Fibroblast of villous mesenchyme (primary cell): ENCODE measurements at regions not wholly inside any gene's neighbourhood (a gene's known extent, or its start where the extent isn't known, plus 50 kb on each side); places are given as distances from the start of the nearest gene placed in this dataset.

Experiments used
- DNase-seq: peaks from one replicate; pipeline ENCODE4 v3.0.0-alpha.2; 2010; ENCODE audit warnings: low read depth
- H3K4me3 ChIP-seq: 2 replicates; pipeline ENCODE4 v1.5.1; 2011; ENCODE audit warnings: low read depth, mild to moderate bottlenecking, low read length
- TF ChIP-seq, protein P1 (sequence below): IDR thresholded peaks from 2 replicates; pipeline ENCODE4 v1.5.1; 2012; ENCODE audit warnings: low read depth, mild to moderate bottlenecking, low read length; ENCODE audit not compliant: insufficient read depth

DNA sequence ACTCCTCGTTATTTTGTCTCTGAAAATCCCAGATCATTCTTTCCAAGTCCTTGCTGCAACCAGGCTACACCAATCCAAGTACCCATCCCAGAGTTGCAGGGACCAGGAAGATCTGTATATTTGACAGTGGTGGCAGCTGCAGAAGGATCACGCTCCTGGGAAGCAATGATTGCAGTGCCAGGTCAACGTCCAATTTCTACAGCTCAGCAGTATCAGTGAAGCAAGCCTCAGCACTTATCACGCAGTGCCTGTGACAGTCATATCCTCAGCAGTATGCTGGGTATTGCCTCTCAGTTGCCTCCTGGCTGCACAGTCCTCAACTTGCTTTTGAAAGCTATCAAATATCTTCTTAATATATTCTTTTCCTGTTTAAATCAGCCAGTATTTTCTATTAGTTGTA, 66.7 kb downstream of the BARHL2 start:
- no peak overlapping the region for H3K4me3 ChIP-seq
- TF ChIP-seq, protein P1, sequence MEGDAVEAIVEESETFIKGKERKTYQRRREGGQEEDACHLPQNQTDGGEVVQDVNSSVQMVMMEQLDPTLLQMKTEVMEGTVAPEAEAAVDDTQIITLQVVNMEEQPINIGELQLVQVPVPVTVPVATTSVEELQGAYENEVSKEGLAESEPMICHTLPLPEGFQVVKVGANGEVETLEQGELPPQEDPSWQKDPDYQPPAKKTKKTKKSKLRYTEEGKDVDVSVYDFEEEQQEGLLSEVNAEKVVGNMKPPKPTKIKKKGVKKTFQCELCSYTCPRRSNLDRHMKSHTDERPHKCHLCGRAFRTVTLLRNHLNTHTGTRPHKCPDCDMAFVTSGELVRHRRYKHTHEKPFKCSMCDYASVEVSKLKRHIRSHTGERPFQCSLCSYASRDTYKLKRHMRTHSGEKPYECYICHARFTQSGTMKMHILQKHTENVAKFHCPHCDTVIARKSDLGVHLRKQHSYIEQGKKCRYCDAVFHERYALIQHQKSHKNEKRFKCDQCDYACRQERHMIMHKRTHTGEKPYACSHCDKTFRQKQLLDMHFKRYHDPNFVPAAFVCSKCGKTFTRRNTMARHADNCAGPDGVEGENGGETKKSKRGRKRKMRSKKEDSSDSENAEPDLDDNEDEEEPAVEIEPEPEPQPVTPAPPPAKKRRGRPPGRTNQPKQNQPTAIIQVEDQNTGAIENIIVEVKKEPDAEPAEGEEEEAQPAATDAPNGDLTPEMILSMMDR, result no peak
- no peak for DNase-seq

DNA sequence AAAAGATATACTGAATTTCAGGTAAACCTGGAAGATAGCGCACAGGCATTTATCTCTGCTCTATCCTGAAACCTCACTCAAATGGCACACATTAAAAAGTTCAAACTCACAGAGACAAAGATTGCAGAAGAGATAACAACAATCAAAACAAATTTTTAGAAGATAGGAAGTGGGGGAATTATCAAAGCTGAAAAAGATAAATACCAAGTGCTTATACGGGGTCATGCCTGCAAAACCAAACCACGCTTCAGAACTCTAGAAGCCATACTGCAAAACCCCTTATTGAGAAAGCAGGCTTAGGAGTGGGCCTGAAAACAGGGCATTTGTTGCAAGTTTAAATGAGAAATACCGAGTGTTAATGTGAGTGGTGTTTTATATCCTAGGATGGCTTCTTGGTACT, 76.8 kb downstream of the BARHL2 start:
- H3K4me3 ChIP-seq, result no peak overlapping the region
- TF ChIP-seq, protein P1, result no peak
- no peak for DNase-seq

DNA sequence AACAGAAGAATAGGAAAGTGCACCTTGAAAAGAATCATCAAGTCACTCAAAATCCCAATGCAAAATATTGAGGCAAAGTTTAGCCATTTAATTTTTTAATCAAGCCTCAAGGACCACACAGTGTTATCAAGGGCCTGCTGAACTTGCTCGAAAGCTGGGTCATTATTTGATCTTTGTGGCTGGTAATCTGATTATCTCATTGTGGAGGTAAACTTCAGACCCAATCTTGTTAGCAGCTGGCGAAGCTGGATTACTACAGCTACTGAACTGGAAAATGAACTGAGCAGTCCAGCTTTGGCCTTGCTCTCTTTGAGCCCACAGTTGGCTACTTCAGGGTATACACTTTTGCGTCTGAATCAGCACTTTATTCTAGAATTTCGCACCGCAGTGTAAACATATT, 94.4 kb downstream of the BARHL2 start:
- DNase-seq, result no peak
- TF ChIP-seq, protein P1, result no peak
- no peak overlapping the region for H3K4me3 ChIP-seq

DNA sequence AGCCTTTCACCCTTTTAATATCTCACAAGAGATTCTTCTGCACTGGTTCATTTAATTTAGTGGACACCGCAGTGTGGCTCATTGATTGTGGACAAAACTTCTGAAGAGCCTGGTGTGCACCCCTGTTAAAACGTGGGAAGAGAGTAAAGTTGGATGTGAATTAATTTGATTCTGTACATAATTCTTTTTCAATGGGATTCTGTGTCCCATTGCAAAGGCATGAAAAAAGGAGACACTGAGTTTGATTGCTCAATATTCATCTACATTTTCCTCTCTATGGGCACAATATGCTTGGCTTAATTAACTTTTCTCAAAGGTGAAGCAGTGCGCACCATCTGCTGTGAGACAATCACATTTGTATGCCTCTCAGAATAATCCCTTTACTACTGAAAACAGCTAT, 95.1 kb downstream of the BARHL2 start:
- TF ChIP-seq, protein P1, result no peak
- DNase-seq, result no peak
- no peak overlapping the region for H3K4me3 ChIP-seq

DNA sequence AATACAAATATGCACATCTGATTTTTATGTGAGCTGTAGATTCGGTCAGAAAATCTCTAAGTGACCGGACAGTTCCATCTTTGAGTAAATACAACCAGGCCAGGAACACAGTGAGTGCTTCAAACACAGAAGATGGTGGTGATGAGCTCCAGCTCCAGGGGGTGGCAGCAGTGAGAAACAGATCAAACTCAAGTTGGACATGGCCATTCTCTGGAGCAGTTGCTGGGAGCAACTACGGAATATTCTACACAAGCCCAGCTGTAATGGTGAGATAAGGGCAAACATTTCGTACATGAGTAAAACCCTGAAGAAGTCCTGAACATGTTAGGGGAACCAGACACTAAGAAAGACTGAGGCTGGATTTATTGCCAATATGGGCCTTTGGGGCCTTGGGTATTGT, 100.7 kb downstream of the BARHL2 start:
- DNase-seq, result no peak
- no peak overlapping the region for H3K4me3 ChIP-seq
- TF ChIP-seq, protein P1, result peak; percentile 3

DNA sequence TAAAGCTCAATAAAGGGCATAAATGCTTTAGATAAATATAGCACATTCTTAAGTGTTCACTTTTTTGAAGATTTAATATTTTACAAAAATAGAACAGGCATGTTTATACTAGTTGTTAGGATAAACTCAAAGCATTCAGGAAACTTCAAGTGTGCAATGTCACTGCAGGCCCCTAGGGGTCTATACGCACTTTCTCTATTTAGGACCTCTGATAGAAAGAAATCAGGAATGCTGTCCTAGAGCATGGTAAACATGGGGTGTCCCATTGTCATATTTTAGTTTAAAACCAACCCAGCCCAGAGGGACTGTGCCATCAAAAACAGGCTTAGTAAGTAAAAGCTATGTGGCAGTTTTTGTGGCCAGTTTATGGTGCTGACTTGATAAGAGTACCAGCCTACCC, 102.2 kb downstream of the BARHL2 start:
- TF ChIP-seq, protein P1, result peak; percentile 20
- H3K4me3 ChIP-seq, result no peak overlapping the region
- no peak for DNase-seq

DNA sequence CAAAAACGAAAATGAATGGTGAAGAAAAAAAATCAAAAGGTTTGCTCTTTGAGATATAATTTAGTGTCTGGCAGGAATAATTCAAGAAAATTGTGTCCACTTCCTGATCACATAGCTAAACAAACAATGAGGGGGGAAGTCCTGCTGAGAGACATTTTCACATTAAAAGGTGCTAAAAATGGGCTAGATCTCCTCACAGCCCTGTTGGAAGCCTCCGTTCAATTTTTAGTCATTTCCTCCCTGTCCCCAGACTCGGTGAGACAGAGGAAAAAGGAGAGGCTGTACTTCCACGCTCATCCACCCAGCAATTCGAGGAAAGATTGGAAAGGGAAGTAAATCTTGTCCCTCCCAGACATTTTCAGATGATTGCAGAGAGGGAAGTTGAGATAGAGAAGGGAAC, 103.7 kb downstream of the BARHL2 start:
- TF ChIP-seq, protein P1, result no peak
- no peak overlapping the region for H3K4me3 ChIP-seq
- no peak for DNase-seq
